Upper lobe of right lung (tissue), 1 donor: ENCODE measurements at regions not wholly inside any gene's neighbourhood (a gene's known extent, or its start where the extent isn't known, plus 50 kb on each side); places are given as distances from the start of the nearest gene placed in this dataset.

ENCODE experiments used
- ATAC-seq: fragments of 200-7000 bp; cut with Tn5 transposase; one replicate; pipeline ENCODE4 v1.9.1; 2020; ENCODE audit warnings: mild to moderate bottlenecking, moderate library complexity
- DNase-seq: peaks from one replicate; pipeline ENCODE4 v3.0.0-alpha.2; 2020
- H3K27ac ChIP-seq: fragments of 200-600 bp; one replicate; pipeline ENCODE4 v1.8.0; 2022
- H3K27me3 ChIP-seq: fragments of 200-600 bp; one replicate; pipeline ENCODE4 v1.8.0; 2022; ENCODE audit warnings: mild to moderate bottlenecking
- H3K36me3 ChIP-seq: fragments of 200-600 bp; one replicate; pipeline ENCODE4 v1.8.0; 2022
- H3K4me1 ChIP-seq: fragments of 200-600 bp; one replicate; pipeline ENCODE4 v1.8.0; 2022
- H3K4me3 ChIP-seq: fragments of 200-600 bp; one replicate; pipeline ENCODE4 v1.8.0; 2022; ENCODE audit warnings: mild to moderate bottlenecking
- H3K9me3 ChIP-seq: fragments of 200-600 bp; one replicate; pipeline ENCODE4 v1.8.0; 2022
- intact Hi-C: fragments of 100-400 bp; cut with DNase I; formaldehyde crosslinking; loops from one replicate; pipeline ENCODE4 v1.11.0; 2022
- TF ChIP-seq, protein P1 (sequence below): fragments of 200-600 bp; IDR thresholded peaks from one replicate; pipeline ENCODE4 v1.8.0; 2022; ENCODE audit warnings: antibody characterized with exemption
- donor health status: DM: no; HTN: yes; CAD: no; lungs with severe emphysema.

DNA sequence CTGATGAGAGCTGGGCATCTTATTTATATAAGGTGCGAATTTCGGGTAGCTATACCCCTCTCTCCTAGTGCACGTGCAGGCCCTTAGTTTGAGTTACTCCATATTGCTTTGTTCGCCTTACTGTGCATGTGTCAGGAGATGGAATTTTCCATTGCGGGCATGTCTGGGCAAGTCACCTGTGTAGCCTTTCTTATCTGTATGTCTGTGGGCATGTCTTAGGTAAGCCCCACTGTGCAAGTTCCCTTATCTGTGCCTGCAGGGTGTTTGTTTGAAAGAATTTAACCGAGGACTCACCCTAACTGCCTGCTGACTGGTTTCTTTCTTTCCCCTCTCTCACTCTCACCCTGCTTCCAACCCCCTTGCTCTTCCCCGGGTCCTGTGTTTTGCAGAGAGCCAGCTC lies 140.7 kb upstream of the RANBP3L start:
- Histone ChIP-seq H3K27ac (no peak overlapping the region), H3K4me3 (no peak overlapping the region), H3K27me3 (no peaks in the 10 kb centered on the region), H3K4me1 (peaks cover 5% of the 10 kb centered on the region), H3K36me3 (no peaks in the 10 kb centered on the region), H3K9me3 (no peaks in the 10 kb centered on the region)
- intact Hi-C loops = no loop called here
- DNase-seq (no peak), ATAC-seq (no peak)
- TF ChIP-seq, protein P1, sequence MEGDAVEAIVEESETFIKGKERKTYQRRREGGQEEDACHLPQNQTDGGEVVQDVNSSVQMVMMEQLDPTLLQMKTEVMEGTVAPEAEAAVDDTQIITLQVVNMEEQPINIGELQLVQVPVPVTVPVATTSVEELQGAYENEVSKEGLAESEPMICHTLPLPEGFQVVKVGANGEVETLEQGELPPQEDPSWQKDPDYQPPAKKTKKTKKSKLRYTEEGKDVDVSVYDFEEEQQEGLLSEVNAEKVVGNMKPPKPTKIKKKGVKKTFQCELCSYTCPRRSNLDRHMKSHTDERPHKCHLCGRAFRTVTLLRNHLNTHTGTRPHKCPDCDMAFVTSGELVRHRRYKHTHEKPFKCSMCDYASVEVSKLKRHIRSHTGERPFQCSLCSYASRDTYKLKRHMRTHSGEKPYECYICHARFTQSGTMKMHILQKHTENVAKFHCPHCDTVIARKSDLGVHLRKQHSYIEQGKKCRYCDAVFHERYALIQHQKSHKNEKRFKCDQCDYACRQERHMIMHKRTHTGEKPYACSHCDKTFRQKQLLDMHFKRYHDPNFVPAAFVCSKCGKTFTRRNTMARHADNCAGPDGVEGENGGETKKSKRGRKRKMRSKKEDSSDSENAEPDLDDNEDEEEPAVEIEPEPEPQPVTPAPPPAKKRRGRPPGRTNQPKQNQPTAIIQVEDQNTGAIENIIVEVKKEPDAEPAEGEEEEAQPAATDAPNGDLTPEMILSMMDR = no peak

DNA sequence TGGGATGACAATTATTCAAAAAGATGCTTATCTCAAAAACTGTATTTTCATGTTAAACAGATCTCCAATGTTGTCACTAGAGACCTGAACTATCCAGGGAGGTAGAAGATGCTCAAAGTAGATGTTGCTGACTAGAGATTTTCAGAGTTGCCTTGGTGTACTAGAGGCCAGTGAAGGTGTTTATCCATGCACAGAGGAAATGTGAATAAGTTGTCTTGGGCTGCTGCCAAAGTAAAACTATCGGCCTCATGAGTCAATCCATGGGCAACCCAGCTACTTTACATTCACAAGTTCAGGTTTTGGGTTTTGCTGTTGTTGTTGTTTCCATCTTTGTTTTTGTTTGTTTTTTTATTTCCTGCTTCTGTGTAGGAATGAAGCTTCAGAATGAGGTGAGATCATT lies 141.1 kb upstream of the RANBP3L start:
- TF ChIP-seq, protein P1 = no peak
- DNase-seq (no peak), ATAC-seq (no peak)
- no peaks in the 10 kb centered on the region for H3K36me3 ChIP-seq
- no peaks in the 10 kb centered on the region for H3K9me3 ChIP-seq
- intact Hi-C loops = no loop called here
- peaks cover 5% of the 10 kb centered on the region for H3K4me1 ChIP-seq
- H3K4me3 ChIP-seq = no peak overlapping the region
- H3K27me3 ChIP-seq = no peaks in the 10 kb centered on the region
- no peak overlapping the region for H3K27ac ChIP-seq

DNA sequence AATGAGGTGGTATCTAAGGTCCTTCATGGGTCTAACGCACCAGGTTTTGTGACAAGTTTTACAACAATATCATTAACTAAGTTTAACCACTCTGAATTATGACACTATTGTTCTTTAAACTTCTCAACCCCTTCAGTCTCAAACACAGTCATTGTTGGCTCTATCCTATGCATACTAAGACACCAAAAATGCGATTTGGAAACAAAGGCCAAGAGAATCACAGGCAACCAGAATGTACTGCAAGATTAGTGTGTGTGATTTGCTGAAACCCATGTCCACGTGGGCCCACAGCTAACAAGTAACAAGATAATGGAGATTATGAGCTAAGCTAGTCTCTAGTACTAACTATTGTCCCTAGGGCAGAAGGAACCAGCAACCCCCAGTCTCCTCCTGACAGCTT lies 142.2 kb upstream of the RANBP3L start:
- Histone ChIP-seq H3K27ac (no peak overlapping the region), H3K27me3 (no peaks in the 10 kb centered on the region), H3K36me3 (no peaks in the 10 kb centered on the region), H3K9me3 (no peaks in the 10 kb centered on the region), H3K4me1 (peaks cover 5% of the 10 kb centered on the region), H3K4me3 (no peak overlapping the region)
- DNase-seq = no peak
- intact Hi-C loops = no loop called here
- TF ChIP-seq, protein P1 = no peak
- no peak for ATAC-seq

DNA sequence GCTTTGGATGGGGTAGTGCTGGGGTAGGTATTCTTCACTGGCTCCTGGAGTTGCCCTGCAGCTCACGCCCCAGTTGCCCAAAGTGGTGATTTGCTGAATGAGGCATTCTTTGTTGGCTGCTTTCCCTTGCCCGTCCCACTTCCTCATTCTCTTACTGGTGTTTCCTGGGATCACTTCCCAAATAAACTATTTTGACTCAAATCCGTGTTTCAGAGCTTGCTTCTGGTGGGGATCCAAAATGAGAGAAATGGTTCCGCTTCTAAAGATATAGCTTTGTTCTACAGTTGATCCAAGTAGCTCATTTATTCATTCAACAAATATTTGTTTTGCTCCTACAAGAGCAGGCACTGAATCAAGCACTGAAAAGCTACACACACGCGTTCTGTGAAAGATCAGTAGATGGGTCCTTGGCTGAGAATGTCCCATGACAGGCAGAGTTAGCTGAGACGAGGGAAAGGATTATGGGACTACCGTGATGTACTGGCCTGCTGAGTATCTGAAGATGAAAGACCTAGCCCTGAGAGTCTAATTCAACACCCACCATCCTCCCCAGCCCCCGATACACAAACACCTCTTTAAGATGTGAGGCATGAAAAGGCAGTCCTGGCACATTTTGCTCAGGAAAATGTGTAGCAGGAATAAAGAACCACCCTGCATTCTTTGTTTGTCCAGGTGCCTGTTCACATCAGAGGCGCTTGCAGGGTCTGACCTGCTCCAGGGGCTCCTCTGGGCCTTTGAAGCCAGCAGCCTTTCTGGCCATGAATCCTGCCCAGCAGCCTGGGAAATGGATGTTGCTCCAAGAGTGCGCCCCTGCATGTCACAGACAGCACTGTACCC lies 143.1 kb upstream of the RANBP3L start:
- DNase-seq (no peak), ATAC-seq (peak; percentile 78)
- Histone ChIP-seq H3K27ac (no peak overlapping the region), H3K36me3 (no peaks in the 10 kb centered on the region), H3K27me3 (no peaks in the 10 kb centered on the region), H3K9me3 (no peaks in the 10 kb centered on the region), H3K4me1 (peaks cover 5% of the 10 kb centered on the region), H3K4me3 (no peak overlapping the region)
- TF ChIP-seq, protein P1 = no peak
- intact Hi-C loops = no loop called here

DNA sequence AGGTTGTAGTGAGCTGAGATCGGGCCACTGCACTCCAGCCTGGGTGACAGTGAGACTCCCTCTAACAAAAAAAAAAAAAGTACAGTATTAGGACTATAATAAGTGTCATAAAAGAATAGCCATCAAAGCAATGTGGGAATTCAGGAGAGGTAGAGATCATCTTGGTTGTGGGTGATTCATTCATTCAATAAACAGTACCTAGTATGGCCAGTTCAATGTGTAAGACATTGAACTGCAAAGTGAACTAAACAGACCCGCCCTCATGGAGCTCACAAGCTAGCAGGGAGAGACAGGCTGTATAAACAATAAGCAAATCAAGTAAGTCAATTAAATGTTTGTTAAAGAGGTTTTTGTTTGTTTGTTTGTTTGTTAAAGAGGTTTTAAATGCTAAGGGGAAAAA lies 146.1 kb upstream of the RANBP3L start:
- no peak for ATAC-seq
- intact Hi-C loops = no loop called here
- no peaks in the 10 kb centered on the region for H3K36me3 ChIP-seq
- TF ChIP-seq, protein P1 = no peak
- no peaks in the 10 kb centered on the region for H3K27me3 ChIP-seq
- H3K4me3 ChIP-seq = no peak overlapping the region
- no peaks in the 10 kb centered on the region for H3K9me3 ChIP-seq
- DNase-seq = no peak
- H3K4me1 ChIP-seq = peaks cover 5% of the 10 kb centered on the region
- no peak overlapping the region for H3K27ac ChIP-seq
